ENCODE measurements at regions not wholly inside any gene's neighbourhood (a gene's known extent, or its start where the extent isn't known, plus 50 kb on each side); places are given as distances from the start of the nearest gene placed in this dataset.

DNA sequence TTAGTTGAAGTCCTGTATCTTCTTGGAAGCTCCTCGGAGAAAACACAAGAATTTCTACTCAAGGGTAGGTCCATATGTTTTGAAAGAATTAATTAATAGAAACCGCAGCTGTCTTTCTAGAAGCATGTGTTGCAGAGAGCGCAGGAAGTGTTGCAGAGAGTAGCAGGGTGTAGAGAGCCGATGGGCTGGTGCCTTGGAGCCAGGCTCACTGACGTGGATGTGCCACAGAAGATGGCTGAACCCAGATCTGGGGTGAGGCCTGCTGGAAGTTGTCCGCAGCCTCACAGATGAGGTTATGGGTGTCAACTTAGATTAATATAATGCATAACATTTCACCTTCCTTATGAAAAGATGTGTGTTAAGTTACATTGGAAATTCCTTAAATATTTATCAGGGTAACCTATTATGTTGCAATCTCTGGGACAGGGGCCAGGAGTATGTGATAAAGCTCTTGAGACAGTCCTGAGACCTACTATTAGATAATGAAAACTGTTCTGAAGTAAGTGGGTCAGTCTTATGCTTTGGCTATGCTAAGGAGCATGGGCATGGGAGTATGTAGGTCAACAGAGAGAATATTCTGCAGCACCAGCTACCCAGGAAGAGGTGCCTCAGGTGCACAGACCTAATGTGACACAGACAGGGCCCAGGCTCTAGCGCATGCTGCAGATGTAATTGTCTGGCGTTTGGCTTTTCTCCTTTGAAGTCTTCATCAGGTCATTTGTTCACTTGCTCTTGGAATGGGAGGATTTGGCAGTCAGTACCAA lies 973.3 kb downstream of the BCL11B start:
- no peak for DNase-seq (ENCODE audit: low spot score)

DNA sequence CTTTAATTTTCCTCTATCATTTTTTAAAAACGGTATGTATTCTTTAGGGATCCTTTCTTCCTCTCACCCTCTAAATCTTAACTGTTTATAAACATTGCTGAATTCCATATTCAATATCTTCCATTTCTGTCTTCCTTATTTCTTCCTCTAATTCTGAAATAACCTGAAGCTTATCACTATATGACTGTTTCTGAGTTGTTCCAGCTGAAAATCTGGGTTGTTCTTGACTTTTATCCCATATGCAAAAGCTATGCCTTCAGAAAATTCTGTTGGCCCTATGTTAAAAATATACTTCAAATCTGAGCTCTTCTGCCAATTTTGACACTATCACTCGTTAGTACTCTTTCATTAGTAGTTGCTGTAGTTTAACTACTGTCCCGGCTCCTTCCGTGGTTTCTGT lies 970.3 kb downstream of the BCL11B start:
- DNase-seq (ENCODE audit: low spot score), result no peak

DNA sequence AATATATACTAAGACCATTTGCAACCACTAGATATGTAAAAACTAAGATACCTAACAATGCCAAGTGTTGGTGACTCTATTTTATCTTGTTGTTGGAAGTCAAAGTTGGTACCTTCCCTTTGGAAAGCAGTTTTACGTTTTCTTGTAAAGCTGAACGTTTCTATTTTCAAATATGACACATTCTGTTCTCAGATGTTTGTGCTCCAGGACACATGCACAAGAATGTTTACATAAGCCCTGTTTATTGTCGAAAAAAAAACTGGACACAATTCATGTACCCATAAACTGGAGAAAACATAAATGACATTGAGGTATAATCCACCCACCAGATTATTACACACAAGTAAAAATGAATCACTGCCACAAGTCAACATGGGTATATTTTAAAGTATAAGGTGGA lies 967.4 kb downstream of the BCL11B start:
- DNase-seq (ENCODE audit: low spot score), result no peak

DNA sequence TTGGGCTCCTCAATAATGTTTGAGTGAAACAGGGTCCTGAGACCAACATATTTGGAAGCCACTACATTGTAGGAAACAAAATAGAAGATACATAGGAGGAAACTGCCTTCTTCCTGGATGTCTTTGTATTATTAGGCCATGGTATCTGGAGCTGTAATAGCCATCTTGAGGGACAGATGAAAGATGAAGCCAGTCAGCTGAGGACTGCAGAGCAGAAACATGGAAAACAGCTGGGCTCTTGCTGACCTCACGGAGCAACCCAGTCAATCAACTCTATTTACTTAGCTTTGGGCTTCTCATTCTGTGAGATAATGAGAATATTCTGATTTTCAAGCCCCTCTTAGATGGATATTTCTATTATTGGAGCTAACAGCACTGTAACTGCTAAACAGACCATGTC lies 962.4 kb downstream of the BCL11B start:
- DNase-seq (ENCODE audit: low spot score), result no peak

DNA sequence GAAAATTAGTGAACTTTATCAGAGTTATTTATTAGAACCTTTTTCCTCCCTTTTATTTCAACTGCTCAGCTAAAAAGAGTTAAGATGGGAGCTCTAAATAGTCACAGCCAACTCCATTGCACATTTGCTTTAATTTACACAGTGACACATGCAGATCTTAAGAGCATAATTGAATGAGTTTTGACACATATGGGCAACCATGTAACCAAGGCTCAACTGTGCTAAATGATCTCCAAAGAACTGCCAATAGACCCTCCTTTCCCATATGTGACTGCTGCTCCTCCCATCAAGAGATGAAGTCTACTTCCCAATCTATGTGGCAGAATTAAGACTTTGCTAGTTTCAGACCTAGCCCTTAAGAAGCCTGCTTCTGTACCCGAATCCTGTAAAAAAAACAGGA lies 960.0 kb downstream of the BCL11B start:
- DNase-seq (ENCODE audit: low spot score), result no peak

DNA sequence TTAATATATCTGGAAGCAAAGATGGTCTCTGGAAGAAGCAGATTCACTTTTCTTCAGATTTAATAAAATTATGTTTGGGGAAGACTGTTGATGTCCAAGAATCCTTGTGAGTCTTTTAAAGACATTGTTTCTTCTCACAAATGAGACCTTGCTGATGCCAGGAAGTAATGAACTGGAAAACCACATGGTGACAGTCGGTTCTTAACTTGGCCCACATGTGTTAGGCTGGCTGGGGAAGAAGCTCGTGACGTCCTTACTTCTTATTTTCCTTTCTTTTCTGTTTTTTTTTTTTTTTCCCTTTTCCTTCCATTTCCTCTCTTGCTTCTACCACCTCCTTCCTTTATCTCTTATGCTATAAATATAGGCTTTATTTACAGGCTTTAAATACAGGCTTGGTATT lies 950.2 kb downstream of the BCL11B start:
- no peak for DNase-seq (ENCODE audit: low spot score)

DNA sequence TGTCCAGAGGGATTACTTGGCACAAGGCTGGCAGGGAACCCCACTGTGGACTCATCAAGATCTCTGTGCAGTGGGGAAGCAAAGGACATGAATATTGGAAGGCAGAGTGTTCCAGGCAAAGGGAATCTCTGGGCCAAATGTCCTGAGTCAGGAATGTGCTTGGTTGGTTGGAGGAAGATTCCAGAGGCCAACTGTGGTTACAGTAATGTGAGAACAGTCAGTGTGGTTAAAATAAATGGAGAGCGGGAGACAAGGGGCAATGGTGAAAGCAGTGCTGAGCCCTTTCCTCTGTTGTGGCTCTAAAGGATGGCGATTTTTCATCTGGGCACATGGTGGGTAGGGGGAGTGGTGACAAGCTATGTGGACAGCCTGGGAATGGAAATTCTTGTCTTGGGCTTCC lies 948.2 kb downstream of the BCL11B start:
- DNase-seq (ENCODE audit: low spot score), result no peak

DNA sequence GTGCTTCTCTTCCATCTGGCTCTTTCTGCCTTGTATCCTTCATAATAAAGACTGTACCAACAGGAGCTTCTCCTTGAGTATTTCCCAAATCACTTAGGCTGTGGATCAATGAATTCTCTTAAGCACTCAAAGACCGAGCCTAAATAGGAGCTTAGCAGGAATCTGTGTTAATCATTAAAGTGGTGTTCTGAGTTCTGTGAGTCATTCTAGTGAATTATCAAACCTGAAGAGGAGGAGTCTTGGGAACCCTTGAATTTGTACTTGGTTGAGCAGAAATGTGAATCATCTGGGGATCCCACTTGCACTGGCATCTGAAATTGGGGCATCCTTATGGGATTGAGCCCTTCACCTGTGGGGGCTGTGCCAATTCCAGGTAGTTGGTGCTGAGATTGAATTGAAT lies 946.2 kb downstream of the BCL11B start:
- no peak for DNase-seq (ENCODE audit: low spot score)

DNA sequence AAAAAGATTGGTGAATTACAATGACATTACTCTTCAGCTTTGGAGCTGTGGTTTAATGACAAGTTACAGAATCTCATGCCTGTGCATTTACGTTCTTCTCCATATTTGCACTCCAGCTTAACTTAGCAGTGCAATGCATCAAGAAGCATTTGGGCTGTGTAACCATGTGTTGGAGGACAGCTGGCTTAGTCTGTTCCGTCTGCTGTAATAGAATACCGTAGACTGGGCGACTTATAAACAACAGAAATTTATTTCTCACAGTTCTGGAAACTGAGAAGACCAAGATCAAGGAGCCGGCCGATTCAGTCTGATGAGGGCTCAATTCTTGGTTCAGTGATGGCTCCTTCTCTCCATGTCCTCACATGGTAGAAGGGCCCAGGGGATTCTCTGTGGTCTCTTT lies 943.5 kb downstream of the BCL11B start:
- DNase-seq (ENCODE audit: low spot score), result no peak

DNA sequence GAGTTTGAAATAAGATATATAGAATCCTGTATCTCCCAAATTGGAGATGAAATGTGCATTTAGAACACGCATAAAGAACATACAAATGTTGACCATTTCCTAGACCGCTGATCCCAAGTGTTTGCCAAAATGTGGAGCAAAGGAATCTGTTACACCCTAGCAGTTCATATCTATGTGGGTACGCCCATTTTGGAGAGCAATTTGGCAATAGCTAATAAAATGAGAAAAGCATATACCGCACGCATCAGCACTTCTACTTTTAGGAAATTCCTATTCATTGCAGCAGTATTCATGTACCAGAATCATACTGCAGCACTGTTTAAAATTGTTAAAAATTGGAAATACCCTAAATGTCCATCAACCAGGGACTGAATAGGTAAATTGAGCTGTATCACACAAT lies 937.8 kb downstream of the BCL11B start:
- DNase-seq (ENCODE audit: low spot score), result no peak

DNA sequence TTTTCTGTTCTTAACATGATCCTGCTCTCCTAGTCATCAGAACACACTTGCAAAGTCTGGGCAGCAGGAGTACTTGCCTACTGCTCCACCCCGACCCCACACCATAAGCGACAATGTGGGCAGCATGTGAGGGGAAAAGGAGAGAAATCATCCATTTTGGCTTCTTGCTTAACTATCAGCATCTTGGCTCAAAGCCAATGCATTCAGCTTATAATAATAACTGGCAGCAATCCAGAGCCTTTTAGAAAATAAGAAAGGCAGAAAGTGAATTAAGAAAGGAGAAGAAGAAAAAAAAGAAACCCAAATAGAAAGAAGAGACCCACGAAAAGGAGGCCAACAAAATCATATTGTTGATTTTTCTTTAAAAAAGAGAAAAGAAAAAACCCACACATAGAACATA lies 930.8 kb downstream of the BCL11B start:
- no peak for DNase-seq (ENCODE audit: low spot score)

DNA sequence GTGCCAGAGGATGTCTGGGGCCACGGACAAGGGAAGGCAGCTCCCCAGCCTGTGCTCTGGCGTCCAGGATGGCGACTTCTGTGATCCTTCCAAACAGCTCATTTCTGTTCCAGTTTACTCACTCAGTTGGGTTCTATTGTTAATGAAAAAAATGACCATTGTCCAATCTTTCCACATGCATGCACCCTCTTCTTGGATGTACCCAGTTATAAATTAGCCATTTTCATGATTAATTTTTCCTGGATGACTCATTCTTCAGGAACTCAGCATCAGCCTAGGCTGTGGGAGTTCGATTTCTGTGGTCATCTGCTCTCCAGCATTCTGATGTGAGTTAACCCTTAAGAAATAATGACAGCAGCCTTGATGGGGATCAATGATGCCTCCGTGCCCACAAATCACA lies 926.8 kb downstream of the BCL11B start:
- DNase-seq (ENCODE audit: low spot score), result no peak

DNA sequence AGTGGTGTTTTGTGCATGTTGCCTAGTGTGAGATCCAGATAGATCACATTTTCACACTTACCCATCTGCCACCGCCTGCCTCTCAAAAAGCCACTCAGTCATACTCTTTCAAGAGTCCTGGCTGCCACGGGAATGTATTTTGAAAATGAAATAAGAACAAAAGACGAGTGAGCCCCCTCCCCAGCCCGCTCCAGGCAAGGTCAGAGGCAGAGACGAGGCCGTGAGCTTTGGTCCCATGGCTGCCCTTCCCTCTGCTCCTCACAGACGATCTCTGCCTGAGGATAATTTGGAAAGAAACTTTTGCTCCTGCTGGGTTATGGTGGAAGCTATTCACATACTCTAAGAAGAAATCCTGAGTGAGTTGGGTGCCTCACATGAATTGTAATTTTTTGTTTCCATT lies 924.3 kb downstream of the BCL11B start:
- no peak for DNase-seq (ENCODE audit: low spot score)

DNA sequence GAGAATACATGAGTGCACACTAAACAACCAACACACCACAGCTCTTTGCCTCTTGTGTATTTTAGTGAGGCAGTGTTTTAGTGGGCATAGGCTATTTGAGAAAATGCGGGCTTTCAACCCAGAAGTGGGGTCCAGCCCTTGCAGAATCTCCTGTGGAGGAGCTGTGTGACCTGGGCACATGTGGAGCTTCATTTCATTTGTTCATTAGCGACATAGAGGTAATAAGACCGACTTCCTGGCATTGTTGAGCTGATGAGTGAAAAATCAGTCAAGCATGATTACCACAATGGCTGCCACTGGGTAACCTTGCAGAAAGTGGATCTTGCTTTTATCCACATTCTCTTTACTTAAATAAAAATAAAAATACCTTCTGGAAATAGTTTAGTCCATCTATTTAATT lies 923.5 kb downstream of the BCL11B start:
- no peak for DNase-seq (ENCODE audit: low spot score)

DNA sequence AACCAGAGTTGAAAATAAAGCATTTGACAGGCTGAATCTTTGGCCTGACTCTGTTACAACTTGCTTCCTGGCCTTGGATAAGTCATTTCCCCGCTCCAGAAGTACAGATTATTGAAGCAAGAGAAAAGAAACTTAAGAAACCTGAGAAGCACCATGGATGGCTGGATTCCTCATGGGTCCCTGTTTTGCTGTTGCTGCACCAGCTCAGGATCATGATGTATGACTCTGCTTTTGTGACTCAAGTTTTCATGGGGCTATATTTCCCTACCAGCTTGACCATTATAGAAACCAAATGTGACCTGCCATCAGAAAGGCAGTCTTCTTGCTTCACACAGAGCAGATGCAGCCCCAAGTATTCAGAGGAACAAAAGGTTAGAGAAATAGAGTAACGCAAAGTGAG lies 921.8 kb downstream of the BCL11B start:
- no peak for DNase-seq (ENCODE audit: low spot score)

DNA sequence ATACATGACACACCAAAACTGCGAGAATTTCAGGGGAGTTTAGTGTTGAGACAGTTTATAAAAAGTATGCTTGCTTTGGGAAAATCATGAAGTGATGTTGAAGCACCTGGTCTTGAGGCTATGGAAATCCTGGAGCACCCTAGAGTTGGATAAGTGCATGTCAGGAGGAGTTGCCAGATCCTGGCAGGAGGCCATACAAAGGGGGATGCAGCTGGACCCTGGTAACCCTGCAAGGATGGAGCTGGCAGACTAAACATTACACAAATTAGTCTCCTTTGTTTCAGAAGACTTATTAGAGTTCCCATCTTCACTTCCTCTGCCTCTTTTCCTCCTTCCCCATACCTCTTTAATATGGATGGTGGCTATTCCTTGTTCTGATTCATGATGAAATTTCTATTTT lies 907.0 kb downstream of the BCL11B start:
- DNase-seq (ENCODE audit: low spot score), result no peak

DNA sequence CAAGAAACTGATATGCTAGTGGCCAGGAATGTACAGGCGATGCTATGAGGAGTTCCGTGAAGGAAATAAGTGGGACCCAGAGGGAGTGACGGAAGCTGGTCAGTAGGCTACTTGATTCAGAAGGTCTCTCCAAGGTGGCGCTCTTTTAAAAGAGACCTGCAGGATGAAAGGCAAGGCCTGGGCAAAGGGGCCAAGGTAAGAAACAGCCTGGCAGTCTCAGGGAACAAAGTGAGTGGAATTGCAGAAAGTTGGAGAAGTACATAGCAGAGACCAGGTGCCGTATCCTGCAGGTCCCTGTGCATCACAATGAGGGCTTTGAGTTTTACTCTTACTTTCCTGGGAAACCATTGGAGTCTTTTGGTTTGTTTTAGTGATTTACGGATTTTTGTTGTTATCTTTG lies 905.6 kb downstream of the BCL11B start:
- DNase-seq (ENCODE audit: low spot score), result no peak

DNA sequence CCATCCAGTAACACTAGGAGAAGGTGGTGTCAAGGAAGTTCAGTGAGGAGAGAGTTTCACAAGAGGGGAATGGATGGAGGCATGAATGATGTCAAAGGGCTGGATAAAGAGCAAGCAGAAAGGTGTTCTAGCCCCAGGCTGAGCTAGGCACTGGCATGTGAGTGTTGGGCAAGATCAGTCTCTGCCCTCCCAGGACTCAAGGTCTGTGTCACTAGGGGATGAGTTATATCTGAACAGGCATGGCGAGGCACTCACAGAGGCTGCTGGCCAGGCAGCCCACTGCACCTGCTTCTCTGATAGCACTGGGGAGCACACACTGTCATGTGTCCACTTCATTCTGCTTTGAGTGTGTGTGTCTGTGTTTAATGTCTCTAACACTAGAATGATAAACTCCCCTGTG lies 903.8 kb downstream of the BCL11B start:
- DNase-seq (ENCODE audit: low spot score), result no peak

DNA sequence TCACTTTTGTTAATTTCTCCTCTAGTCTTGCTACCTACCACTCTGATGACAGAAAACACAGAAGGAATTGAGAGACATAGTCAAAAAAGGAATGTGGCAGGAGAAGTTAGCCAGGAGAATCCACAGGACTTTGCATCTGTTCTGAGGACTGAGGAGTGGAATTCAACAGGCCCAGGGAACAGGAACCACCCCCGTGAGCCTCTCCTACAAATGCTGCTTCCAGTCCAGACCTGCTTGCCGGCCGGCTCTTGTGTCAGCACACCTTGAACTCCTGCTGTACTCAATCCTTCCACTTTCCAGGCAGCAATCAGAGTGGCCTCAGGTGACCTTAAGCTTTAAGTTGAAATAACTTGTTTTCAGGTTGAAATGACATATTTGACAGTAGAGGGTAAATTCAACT lies 903.1 kb downstream of the BCL11B start:
- DNase-seq (ENCODE audit: low spot score), result no peak

DNA sequence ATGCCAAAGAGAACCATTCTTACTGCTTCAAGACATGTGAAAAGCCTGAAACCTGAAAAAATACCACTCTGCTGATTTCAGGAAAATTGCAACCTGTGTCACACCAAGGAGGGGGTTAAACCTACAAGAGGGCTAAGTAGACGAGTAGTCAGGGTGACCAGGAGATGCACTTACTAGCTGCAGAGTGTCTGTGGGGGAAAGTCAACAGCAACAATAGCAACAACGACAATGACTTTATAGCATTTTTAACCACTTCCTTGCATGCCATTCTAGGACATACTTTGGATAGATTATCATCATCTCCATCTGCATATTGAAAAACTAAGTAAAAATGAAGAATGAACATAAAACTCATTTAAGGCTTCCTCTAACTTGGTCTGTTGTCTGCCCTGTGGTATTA lies 902.7 kb downstream of the BCL11B start:
- DNase-seq (ENCODE audit: low spot score), result no peak

DNA sequence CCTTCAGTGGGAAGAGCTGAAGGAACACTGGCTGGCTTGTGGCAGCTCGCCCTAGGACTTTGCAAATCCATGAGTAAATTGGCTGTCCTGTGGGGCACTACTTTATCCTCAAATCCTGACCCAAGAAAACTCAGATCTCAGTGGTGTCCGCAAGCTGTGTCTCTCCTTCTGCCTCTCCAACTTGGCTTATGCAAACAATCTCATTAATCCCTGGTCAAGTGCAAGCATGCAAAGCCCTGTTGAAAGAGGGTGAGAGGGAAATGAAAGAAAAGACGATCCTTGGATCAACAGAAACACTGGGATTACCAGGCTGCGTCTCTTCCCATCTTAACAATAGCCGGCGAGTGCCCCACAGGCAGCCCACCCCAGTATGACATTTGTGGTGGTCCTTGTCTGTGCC lies 901.6 kb downstream of the BCL11B start:
- no peak for DNase-seq (ENCODE audit: low spot score)

DNA sequence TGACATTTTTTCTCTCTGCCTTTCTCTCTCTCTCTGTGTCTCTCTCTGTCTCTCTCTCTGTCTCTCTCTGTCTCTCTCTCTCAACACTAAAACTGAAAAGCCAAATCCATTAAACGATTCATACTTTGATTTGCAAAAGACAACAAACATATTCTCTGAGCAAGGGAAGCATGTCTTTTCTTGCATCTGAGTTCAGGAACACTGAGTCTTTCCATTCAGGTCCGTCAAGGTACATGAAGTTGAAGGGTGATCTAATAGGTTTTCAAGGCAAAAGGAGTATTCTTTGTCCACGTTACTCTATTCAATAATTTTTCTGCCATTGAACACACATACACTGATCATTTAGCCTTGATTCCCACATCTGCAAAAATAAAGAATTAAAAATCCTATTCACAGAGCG lies 900.9 kb downstream of the BCL11B start:
- no peak for DNase-seq (ENCODE audit: low spot score)

DNA sequence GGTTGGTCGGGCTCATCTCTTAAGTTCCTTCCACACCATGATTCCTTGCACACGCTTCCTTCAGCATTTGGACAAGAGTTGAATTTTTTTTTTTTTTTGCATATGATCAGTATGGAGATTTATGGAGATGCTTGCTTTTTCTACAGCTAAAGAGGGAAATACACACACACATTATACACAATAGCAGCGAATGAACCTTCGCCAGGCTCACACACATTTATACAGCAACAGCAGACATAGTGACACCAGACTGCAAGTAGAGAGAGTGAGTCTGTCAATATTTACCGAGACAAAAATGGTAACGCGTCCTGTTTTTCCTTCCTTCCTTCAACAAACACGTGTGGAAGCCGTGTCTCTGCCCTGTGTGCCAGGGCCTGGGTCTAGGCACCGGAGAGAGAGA lies 897.9 kb downstream of the BCL11B start:
- DNase-seq (ENCODE audit: low spot score), result no peak

DNA sequence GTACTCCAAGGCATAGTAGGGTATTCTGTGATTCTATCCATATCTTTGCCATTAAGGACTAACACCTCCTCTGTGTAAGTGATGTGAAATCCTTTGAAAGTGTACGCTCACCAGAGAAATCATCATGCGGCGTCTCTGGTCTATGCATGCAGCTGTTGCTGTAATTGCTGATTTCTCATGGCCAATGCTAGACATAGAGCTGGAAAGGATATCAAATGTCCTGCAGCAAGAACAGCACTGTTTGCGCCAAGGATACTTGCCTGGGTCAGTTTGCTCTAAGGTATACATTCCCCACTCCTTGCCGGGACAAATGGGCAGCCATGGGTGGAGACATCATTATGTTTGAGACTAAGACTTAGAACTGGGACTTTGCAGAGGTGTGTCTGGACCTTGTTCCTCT lies 896.4 kb downstream of the BCL11B start:
- DNase-seq (ENCODE audit: low spot score), result no peak

DNA sequence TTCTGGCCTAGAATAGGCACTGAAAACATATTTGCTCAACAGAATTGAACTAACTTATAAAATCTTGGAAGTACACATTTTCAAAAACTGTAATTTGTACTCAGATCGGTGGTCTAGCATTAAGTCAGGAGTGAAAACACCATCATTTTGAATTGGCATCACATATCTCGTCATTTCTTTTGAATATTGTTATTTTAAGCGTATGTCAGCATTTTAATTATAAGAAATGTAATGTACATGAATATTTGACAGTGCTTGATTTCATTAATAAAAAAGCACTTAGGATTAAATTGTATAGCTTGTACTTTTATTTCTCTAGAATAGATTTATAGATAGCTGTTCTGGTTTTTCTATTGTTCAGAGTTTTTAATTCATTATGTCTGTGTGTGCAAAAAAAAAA lies 892.2 kb downstream of the BCL11B start:
- DNase-seq (ENCODE audit: low spot score), result no peak

Measured in HuH-7 (cell line).